CD4-positive, CD25-positive, alpha-beta regulatory T cell (primary cell): ENCODE measurements at regions not wholly inside any gene's neighbourhood (a gene's known extent, or its start where the extent isn't known, plus 50 kb on each side); places are given as distances from the start of the nearest gene placed in this dataset.
A peak's percentile ranks its signal among the peaks of the same experiment; 100 is the strongest.

Source experiments
- ATAC-seq, 2 donors: fragments of 150-1000 bp; cut with Tn5 transposase; one replicate each; pipeline ENCODE4 v1.10.0; 2021; ENCODE audit warnings: low read depth in 2 of 2, moderate number of reproducible peaks in 2 of 2, moderate library complexity in 1 of 2
- DNase-seq, 3 donors: peaks; one replicate each; pipeline versions ENCODE4 v3.0.0 to v3.0.0-alpha.2; 2012 to 2022; ENCODE audit warnings: mixed read lengths in 1 of 3
- H3K27ac ChIP-seq: one replicate; pipeline ENCODE4 v1.7.0; 2013; ENCODE audit warnings: mild to moderate bottlenecking, low read length; ENCODE audit not compliant: insufficient read depth, poor library complexity, severe bottlenecking
- H3K27me3 ChIP-seq: one replicate; pipeline ENCODE4 v1.7.0; 2013; ENCODE audit warnings: low read length; ENCODE audit not compliant: control insufficient read depth, insufficient read depth
- H3K36me3 ChIP-seq: one replicate; pipeline ENCODE4 v1.7.0; 2013; ENCODE audit warnings: mild to moderate bottlenecking, low read length, moderate library complexity; ENCODE audit not compliant: control insufficient read depth, insufficient read depth
- H3K4me1 ChIP-seq: 2 replicates; pipeline ENCODE4 v1.7.0; 2013; ENCODE audit warnings: mild to moderate bottlenecking, low read length; ENCODE audit not compliant: insufficient read depth, control insufficient read depth, poor library complexity, severe bottlenecking
- H3K4me3 ChIP-seq: one replicate; pipeline ENCODE4 v1.7.0; 2013; ENCODE audit warnings: low read depth, mild to moderate bottlenecking, low read length, moderate library complexity
- H3K9me3 ChIP-seq, 2 experiments: 1 replicate in 1 of 2; 2 replicates in 1 of 2; pipeline ENCODE4 v1.7.0; 2013; ENCODE audit warnings: low read length in 2 of 2, mild to moderate bottlenecking in 1 of 2, moderate library complexity in 1 of 2; ENCODE audit not compliant: control insufficient read depth in 2 of 2
- H3K27ac Mint-ChIP-seq, 3 donors: one replicate each; pipeline ENCODE4 v1.8.0; 2020 to 2022; ENCODE audit warnings: mild to moderate bottlenecking in 3 of 3, mixed read lengths in 3 of 3, moderate library complexity in 2 of 3
- H3K27me3 Mint-ChIP-seq: one replicate; pipeline ENCODE4 v1.8.0; 2022; ENCODE audit warnings: mild to moderate bottlenecking, mixed read lengths
- H3K36me3 Mint-ChIP-seq: one replicate; pipeline ENCODE4 v1.8.0; 2020; ENCODE audit warnings: mixed read lengths
- H3K4me1 Mint-ChIP-seq, 4 donors: one replicate each; pipeline ENCODE4 v1.8.0; 2020 to 2022; ENCODE audit warnings: mixed read lengths in 4 of 4, mild to moderate bottlenecking in 1 of 4
- H3K4me3 Mint-ChIP-seq, 4 donors: one replicate each; pipeline ENCODE4 v1.8.0; 2020 to 2022; ENCODE audit warnings: mild to moderate bottlenecking in 4 of 4, mixed read lengths in 4 of 4, moderate library complexity in 3 of 4
- H3K9me3 Mint-ChIP-seq, 7 donors: one replicate each; pipeline ENCODE4 v1.8.0; 2020 to 2022; ENCODE audit warnings: mixed read lengths in 7 of 7, mild to moderate bottlenecking in 3 of 7, moderate library complexity in 2 of 7

DNA sequence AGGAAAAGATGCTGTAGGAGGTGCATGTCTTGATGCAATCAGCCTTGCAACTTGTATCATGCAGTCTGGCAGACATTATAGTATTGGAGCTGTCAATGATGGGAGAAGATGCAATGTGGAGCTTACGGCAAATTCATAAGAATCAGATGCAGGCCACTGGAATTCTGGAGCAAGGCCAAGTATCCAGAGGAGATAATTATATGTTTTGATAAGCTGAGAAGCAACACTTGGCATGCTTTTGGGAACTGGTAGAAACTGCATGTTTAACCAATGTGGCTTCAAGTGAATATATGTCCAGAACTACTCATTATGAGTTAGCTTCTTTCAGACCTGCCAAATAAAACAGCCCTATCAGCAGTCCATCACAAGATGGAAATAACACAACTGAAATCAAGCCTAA lies 249.1 kb upstream of the PPFIA2 start:
- no peak overlapping the region for H3K27ac ChIP-seq
- no peak overlapping the region for H3K4me3 ChIP-seq
- no peaks in the 10 kb centered on the region for H3K36me3 ChIP-seq
- H3K9me3 ChIP-seq = no peaks in the 10 kb centered on the region
- no peak overlapping the region for H3K4me3 Mint-ChIP-seq
- H3K9me3 Mint-ChIP-seq = peaks cover 0 to 12% (median 5%) of the 10 kb centered on the region in 7 donors
- ATAC-seq (no peak), DNase-seq (no peak)
- H3K27me3 ChIP-seq = no peaks in the 10 kb centered on the region
- H3K36me3 Mint-ChIP-seq = no peaks in the 10 kb centered on the region
- H3K4me1 Mint-ChIP-seq = no peaks in the 10 kb centered on the region
- H3K27ac Mint-ChIP-seq = no peak overlapping the region
- H3K27me3 Mint-ChIP-seq = no peaks in the 10 kb centered on the region
- no peaks in the 10 kb centered on the region for H3K4me1 ChIP-seq

DNA sequence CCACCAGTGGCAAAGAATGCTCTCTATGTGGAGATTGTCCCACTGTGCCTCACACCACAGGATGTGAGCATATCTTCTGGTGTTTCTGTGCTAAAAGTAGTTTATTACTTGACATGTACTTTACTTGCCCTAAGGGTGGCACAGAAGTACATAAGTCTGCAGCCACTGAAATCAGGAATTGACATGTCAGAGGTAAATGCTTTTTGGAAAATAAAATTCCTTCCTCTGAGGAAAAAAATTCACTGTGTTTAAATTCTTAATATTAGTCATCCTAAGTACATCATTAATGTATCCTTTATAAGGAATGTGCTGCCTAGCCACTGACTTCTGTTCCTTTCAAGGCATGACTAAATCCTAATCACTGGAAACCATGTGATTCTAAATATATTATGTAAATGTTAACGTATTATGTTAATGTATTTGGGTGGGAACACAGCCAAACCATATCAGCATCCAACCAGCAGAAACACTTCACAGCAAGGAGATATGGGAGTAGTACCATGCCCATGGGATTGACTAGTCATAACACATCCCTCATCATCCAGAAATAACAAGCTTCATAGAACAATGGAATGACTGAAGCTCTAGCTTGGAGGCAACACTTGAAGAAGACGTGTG lies 239.7 kb upstream of the PPFIA2 start:
- H3K4me1 Mint-ChIP-seq = no peaks in the 10 kb centered on the region
- H3K27me3 Mint-ChIP-seq = no peaks in the 10 kb centered on the region
- H3K9me3 Mint-ChIP-seq = peaks cover 2 to 14% (median 6%) of the 10 kb centered on the region in 7 donors
- no peak overlapping the region for H3K27ac ChIP-seq
- no peak for DNase-seq
- no peak overlapping the region for H3K4me3 ChIP-seq
- H3K4me1 ChIP-seq = no peaks in the 10 kb centered on the region
- H3K4me3 Mint-ChIP-seq = no peak overlapping the region
- H3K36me3 Mint-ChIP-seq = no peaks in the 10 kb centered on the region
- no peak for ATAC-seq
- no peaks in the 10 kb centered on the region for H3K36me3 ChIP-seq
- no peak overlapping the region for H3K27ac Mint-ChIP-seq
- no peaks in the 10 kb centered on the region for H3K9me3 ChIP-seq
- H3K27me3 ChIP-seq = no peaks in the 10 kb centered on the region

DNA sequence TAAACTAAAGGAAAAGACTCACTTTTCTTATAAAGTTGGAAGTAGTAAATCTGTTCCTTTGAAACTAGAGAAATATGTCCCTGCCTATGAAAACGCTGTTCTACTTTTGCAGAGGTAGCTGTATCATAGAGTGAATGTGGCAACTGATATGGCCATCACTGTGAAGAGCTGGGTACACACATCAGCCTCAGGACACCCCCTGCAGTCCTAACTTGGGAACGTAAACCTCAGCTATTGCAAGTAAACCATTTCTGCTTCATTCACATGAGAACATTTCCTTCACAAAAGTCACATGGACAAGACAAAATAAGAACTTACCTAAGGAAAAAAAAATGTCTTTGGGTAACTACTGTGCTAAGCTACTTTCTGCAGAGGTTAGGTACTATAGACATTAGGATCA lies 233.3 kb upstream of the PPFIA2 start:
- H3K36me3 Mint-ChIP-seq = no peaks in the 10 kb centered on the region
- Histone ChIP-seq H3K27ac (no peak overlapping the region), H3K4me1 (no peaks in the 10 kb centered on the region), H3K27me3 (no peaks in the 10 kb centered on the region), H3K36me3 (no peaks in the 10 kb centered on the region), H3K9me3 (peaks cover 0 to 3% of the 10 kb centered on the region in 2 experiments), H3K4me3 (no peak overlapping the region)
- H3K4me3 Mint-ChIP-seq = no peak overlapping the region
- ATAC-seq (no peak), DNase-seq (peak in 2 of 3 donors; percentile 1 to 6)
- H3K27ac Mint-ChIP-seq = no peak overlapping the region
- H3K27me3 Mint-ChIP-seq = no peaks in the 10 kb centered on the region
- H3K4me1 Mint-ChIP-seq = no peaks in the 10 kb centered on the region
- H3K9me3 Mint-ChIP-seq = peaks cover 0 to 5% (median 1%) of the 10 kb centered on the region in 7 donors

DNA sequence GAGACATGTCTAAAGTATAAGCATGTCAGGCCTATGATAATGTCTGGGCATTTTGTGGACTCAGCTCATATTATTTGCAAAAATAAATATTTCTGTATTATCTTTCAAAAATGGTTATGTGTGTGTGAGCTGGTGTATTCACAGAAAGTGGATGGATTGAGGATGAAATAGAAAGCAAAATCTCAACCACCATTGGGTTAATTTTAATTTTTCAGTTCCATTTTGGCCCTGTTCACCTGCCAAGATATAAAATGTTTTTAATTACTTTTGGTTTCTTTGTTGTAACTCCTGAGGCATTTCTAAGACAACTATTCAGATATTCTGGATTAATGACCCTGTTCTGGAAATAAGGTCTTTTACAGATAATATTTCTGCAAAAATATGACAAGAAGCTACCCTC lies 232.7 kb upstream of the PPFIA2 start:
- peaks cover 0 to 6% (median 1%) of the 10 kb centered on the region in 7 donors for H3K9me3 Mint-ChIP-seq
- peaks cover 0 to 3% of the 10 kb centered on the region in 2 experiments for H3K9me3 ChIP-seq
- no peak for DNase-seq
- no peaks in the 10 kb centered on the region for H3K36me3 Mint-ChIP-seq
- no peaks in the 10 kb centered on the region for H3K36me3 ChIP-seq
- H3K27ac ChIP-seq = no peak overlapping the region
- H3K27me3 Mint-ChIP-seq = no peaks in the 10 kb centered on the region
- no peak overlapping the region for H3K27ac Mint-ChIP-seq
- H3K4me1 Mint-ChIP-seq = no peaks in the 10 kb centered on the region
- H3K27me3 ChIP-seq = no peaks in the 10 kb centered on the region
- H3K4me3 ChIP-seq = no peak overlapping the region
- no peak overlapping the region for H3K4me3 Mint-ChIP-seq
- H3K4me1 ChIP-seq = no peaks in the 10 kb centered on the region
- no peak for ATAC-seq

DNA sequence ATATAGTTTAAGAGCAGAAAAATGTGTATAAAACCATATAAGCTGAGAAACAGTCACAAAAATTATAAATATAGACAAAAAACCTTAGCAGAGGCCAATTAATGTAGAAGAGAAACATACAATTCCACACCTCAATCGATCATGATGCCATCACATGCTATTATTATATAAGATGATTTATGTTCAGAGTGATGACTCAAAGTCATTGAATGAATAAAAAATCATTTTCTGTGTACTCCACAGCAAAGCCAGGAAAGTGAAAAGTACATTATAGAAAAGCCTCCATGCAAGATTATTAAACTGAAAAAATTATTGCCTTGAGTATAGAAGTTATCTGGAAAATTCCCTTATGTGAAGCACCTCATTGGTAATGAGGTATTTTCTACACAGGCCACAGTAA lies 229.2 kb upstream of the PPFIA2 start:
- DNase-seq (no peak), ATAC-seq (no peak)
- Mint-ChIP-seq H3K4me1 (no peaks in the 10 kb centered on the region), H3K9me3 (peaks cover 0 to 11% (median 2%) of the 10 kb centered on the region in 7 donors), H3K27ac (no peak overlapping the region), H3K27me3 (no peaks in the 10 kb centered on the region), H3K36me3 (no peaks in the 10 kb centered on the region), H3K4me3 (no peak overlapping the region)
- Histone ChIP-seq H3K27ac (no peak overlapping the region), H3K4me1 (no peaks in the 10 kb centered on the region), H3K9me3 (peaks cover 0 to 3% of the 10 kb centered on the region in 2 experiments), H3K36me3 (no peaks in the 10 kb centered on the region), H3K27me3 (no peaks in the 10 kb centered on the region), H3K4me3 (no peak overlapping the region)

DNA sequence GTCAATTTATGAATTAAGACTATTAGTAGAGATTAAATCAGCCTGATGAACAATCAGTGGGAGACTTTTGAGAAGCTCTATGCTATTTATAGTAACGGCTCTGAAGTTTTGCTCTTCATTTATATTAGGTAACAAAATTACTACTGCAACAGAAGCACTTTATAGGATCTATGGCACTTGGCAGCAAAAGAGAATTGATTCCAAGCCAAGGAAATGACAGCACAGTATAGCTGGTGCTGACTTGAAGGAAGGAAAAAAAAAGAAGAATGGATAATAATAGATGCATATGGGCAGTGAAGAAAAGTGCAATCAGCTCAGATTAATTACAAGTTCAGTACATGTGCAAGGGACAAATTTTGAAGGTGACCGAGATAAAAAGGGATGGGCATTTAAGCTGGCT lies 228.2 kb upstream of the PPFIA2 start:
- no peak overlapping the region for H3K27ac Mint-ChIP-seq

DNA sequence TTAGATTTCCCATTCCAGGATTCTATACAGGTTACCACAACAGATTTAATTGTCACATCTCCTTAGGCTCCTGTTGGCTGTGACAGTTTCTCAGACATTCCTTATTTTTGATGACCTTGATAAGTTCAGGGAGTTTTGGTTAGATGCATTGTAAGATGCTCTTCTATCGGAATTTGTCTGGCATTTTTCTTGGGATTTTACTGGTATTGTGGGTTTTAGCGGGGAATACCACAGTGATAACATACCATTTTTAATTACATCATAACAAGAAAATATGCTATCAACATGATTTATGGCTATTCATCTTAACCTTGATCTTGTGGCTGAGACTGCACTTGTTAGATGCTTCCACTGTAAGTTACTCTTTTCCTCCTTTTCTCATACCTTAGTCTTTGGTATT lies 217.5 kb upstream of the PPFIA2 start:
- no peaks in the 10 kb centered on the region for H3K27me3 ChIP-seq
- H3K4me1 Mint-ChIP-seq = no peaks in the 10 kb centered on the region
- H3K27ac Mint-ChIP-seq = no peak overlapping the region
- H3K4me1 ChIP-seq = no peaks in the 10 kb centered on the region
- H3K4me3 ChIP-seq = no peak overlapping the region
- no peaks in the 10 kb centered on the region for H3K27me3 Mint-ChIP-seq
- H3K4me3 Mint-ChIP-seq = no peak overlapping the region
- ATAC-seq (no peak), DNase-seq (no peak)
- H3K27ac ChIP-seq = no peak overlapping the region
- peaks cover 0 to 9% (median 7%) of the 10 kb centered on the region in 7 donors for H3K9me3 Mint-ChIP-seq
- no peaks in the 10 kb centered on the region for H3K36me3 ChIP-seq
- H3K36me3 Mint-ChIP-seq = no peaks in the 10 kb centered on the region
- no peaks in the 10 kb centered on the region for H3K9me3 ChIP-seq

More for the DNA sequence above, 228.2 kb upstream of the PPFIA2 start:
- H3K27me3 ChIP-seq = no peaks in the 10 kb centered on the region
- no peaks in the 10 kb centered on the region for H3K27me3 Mint-ChIP-seq
- H3K9me3 ChIP-seq = no peaks in the 10 kb centered on the region
- no peak overlapping the region for H3K4me3 ChIP-seq
- H3K36me3 Mint-ChIP-seq = no peaks in the 10 kb centered on the region
- no peak for ATAC-seq
- H3K4me3 Mint-ChIP-seq = no peak overlapping the region
- H3K4me1 ChIP-seq = no peaks in the 10 kb centered on the region
- H3K36me3 ChIP-seq = no peaks in the 10 kb centered on the region
- peaks cover 0 to 9% (median 2%) of the 10 kb centered on the region in 7 donors for H3K9me3 Mint-ChIP-seq
- DNase-seq = no peak
- H3K27ac ChIP-seq = no peak overlapping the region
- no peaks in the 10 kb centered on the region for H3K4me1 Mint-ChIP-seq

DNA sequence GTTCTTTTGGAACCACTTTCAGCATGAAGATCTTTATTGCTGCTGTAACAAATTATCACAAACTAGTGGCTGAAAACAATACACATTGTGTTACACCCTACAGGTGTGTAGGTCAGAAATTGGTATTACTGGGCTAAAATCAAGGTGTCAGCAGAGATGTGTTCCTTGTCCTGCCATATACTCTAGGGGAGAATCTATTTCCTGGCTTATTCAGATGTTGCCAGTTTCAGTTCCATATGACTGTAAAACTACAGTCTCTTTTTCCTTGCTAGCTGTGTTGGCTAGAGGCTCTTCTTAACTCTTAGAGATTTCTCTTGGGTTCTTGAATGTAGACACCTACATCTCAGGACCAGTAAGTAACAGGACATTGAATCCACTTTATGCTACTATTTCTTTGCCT lies 215.6 kb upstream of the PPFIA2 start:
- ATAC-seq = no peak
- no peaks in the 10 kb centered on the region for H3K4me1 ChIP-seq
- no peak overlapping the region for H3K27ac Mint-ChIP-seq
- peaks cover 0 to 9% (median 4%) of the 10 kb centered on the region in 7 donors for H3K9me3 Mint-ChIP-seq
- no peak overlapping the region for H3K4me3 Mint-ChIP-seq
- no peaks in the 10 kb centered on the region for H3K27me3 Mint-ChIP-seq
- H3K27me3 ChIP-seq = no peaks in the 10 kb centered on the region
- peaks cover 0 to 5% of the 10 kb centered on the region in 2 experiments for H3K9me3 ChIP-seq
- no peaks in the 10 kb centered on the region for H3K36me3 ChIP-seq
- H3K4me1 Mint-ChIP-seq = no peaks in the 10 kb centered on the region
- no peak for DNase-seq
- no peak overlapping the region for H3K27ac ChIP-seq
- no peak overlapping the region for H3K4me3 ChIP-seq
- no peaks in the 10 kb centered on the region for H3K36me3 Mint-ChIP-seq
